HFF-Myc (cell line): ENCODE measurements at regions not wholly inside any gene's neighbourhood (a gene's known extent, or its start where the extent isn't known, plus 50 kb on each side); places are given as distances from the start of the nearest gene placed in this dataset.

ENCODE experiments used
- DNase-seq: peaks from one replicate; pipeline ENCODE4 v3.0.0-alpha.2; 2011; ENCODE audit warnings: low read depth; ENCODE audit errors: extremely low read depth
- H3K4me3 ChIP-seq: replicated peaks from 2 replicates; pipeline ENCODE4 v1.5.1; 2011; ENCODE audit warnings: low read depth, mild to moderate bottlenecking, control low read depth, low read length
- CTCF ChIP-seq: IDR thresholded peaks from 2 replicates; pipeline ENCODE4 v1.5.1; 2012; ENCODE audit warnings: mild to moderate bottlenecking, low read depth, low read length, control low read depth; ENCODE audit errors: missing control alignments

GRCh38 chr7:53800746-53801145 is 741.4 kb upstream of the VSTM2A start:
- DNase-seq = no peak
- TF ChIP-seq CTCF = no peak
- H3K4me3 ChIP-seq = no peak overlapping the region

- DNase-seq = no peak
- TF ChIP-seq CTCF = no peak
- H3K4me3 ChIP-seq = no peak overlapping the region
These were observed 736.1 kb upstream of the VSTM2A start for GRCh38 chr7:53806119-53806518.

GRCh38 chr7:53811555-53812079 is 730.6 kb upstream of the VSTM2A start:
- DNase-seq = no peak
- no peak overlapping the region for H3K4me3 ChIP-seq
- no peak for TF ChIP-seq CTCF

GRCh38 chr7:53812135-53812534 is 730.0 kb upstream of the VSTM2A start:
- no peak overlapping the region for H3K4me3 ChIP-seq
- DNase-seq = no peak
- TF ChIP-seq CTCF = no peak

- H3K4me3 ChIP-seq = no peak overlapping the region
- DNase-seq = no peak
- TF ChIP-seq CTCF = no peak
These were observed 706.9 kb upstream of the VSTM2A start for GRCh38 chr7:53835301-53835700.

- no peak overlapping the region for H3K4me3 ChIP-seq
- TF ChIP-seq CTCF = no peak
- no peak for DNase-seq
These were observed 664.5 kb upstream of the VSTM2A start for GRCh38 chr7:53877688-53878087.

- no peak for DNase-seq
- TF ChIP-seq CTCF = no peak
- H3K4me3 ChIP-seq = no peak overlapping the region
These were observed 641.2 kb upstream of the VSTM2A start for GRCh38 chr7:53900856-53901528.
